ENCODE measurements at regions not wholly inside any gene's neighbourhood (a gene's known extent, or its start where the extent isn't known, plus 50 kb on each side); places are given as distances from the start of the nearest gene placed in this dataset.
A peak's percentile ranks its signal among the peaks of the same experiment; 100 is the strongest.

GRCh38 chr2:17272170-17272569, 246.1 kb downstream of the RAD51AP2 start:
- TF ChIP-seq EZH2 (IDR thresholded peaks at IDR 0.05; ENCODE audit: borderline replicate concordance, insufficient read depth, low read depth, low read length, poor library complexity, severe bottlenecking) (no peak), CTCF (IDR thresholded peaks at IDR 0.05) (no peak)
- CTCF ChIA-PET: no interaction called here
- Histone ChIP-seq H3K27ac (ENCODE audit: low read length in 2 of 2) (no peak overlapping the region), H3K9me3 (ENCODE audit: control extremely low read depth in 1 of 3, control insufficient read depth in 2 of 3, insufficient read depth in 1 of 3, low read length in 2 of 3) (peaks cover 0 to 4% (median 3%) of the 10 kb centered on the region in 3 donors), H3K9ac (ENCODE audit: low read length) (no peak overlapping the region), H3K36me3 (replicated peaks in 1 of 2; ENCODE audit: control extremely low read depth in 1 of 2, control insufficient read depth in 1 of 2, extremely low read depth in 1 of 2, insufficient read depth in 2 of 2, low read length in 1 of 2) (no peaks in the 10 kb centered on the region), H3K4me2 (replicated peaks; ENCODE audit: low read depth, low read length, poor library complexity, severe bottlenecking) (no peak overlapping the region), H3K4me3 (ENCODE audit: control extremely low read depth in 1 of 5, extremely low read depth in 1 of 5, insufficient read depth in 1 of 5, low read depth in 2 of 5, low read length in 4 of 5) (no peak overlapping the region), H4K20me1 (ENCODE audit: control insufficient read depth, insufficient read depth, low read length, poor library complexity, severe bottlenecking) (no peaks in the 10 kb centered on the region), H2AFZ (ENCODE audit: insufficient read depth, low read depth, low read length, poor library complexity, severe bottlenecking) (no peak overlapping the region), H3K79me2 (ENCODE audit: control insufficient read depth, insufficient read depth, low read length) (no peaks in the 10 kb centered on the region), H3K27me3 (replicated peaks in 1 of 4; ENCODE audit: control extremely low read depth in 1 of 4, control insufficient read depth in 3 of 4, insufficient read depth in 4 of 4, low read length in 3 of 4) (no peaks in the 10 kb centered on the region), H3K4me1 (ENCODE audit: control insufficient read depth in 2 of 2, insufficient read depth in 2 of 2, low read length in 2 of 2) (peaks cover 4 to 9% of the 10 kb centered on the region in 2 donors)
- Mint-ChIP-seq H3K4me1 (peaks cover 17% of the 10 kb centered on the region), H3K9me3 (ENCODE audit: insufficient read depth) (peaks cover 3% of the 10 kb centered on the region), H3K4me3 (no peak overlapping the region), H3K27ac (no peak overlapping the region), H3K27me3 (peaks cover 3% of the 10 kb centered on the region)
- POLR2A ChIA-PET: no interaction called here
- intact Hi-C loops (cut with micrococcal nuclease): no loop called here
- DNase-seq (no peak), ATAC-seq (ENCODE audit: low read depth) (no peak)
- no CpG with 5 or more reads among the region's 1 CpG for WGBS (ENCODE audit: insufficient coverage)

- Histone ChIP-seq H3K36me3 (replicated peaks in 1 of 2; ENCODE audit: control extremely low read depth in 1 of 2, control insufficient read depth in 1 of 2, extremely low read depth in 1 of 2, insufficient read depth in 2 of 2, low read length in 1 of 2) (no peaks in the 10 kb centered on the region), H3K9me3 (ENCODE audit: control extremely low read depth in 1 of 3, control insufficient read depth in 2 of 3, insufficient read depth in 1 of 3, low read length in 2 of 3) (peaks cover 0 to 4% (median 3%) of the 10 kb centered on the region in 3 donors), H3K4me2 (replicated peaks; ENCODE audit: low read depth, low read length, poor library complexity, severe bottlenecking) (peak overlapping the region; percentile 16), H3K9ac (ENCODE audit: low read length) (no peak overlapping the region), H3K27me3 (replicated peaks in 1 of 4; ENCODE audit: control extremely low read depth in 1 of 4, control insufficient read depth in 3 of 4, insufficient read depth in 4 of 4, low read length in 3 of 4) (no peaks in the 10 kb centered on the region), H2AFZ (ENCODE audit: insufficient read depth, low read depth, low read length, poor library complexity, severe bottlenecking) (no peak overlapping the region), H3K79me2 (ENCODE audit: control insufficient read depth, insufficient read depth, low read length) (no peaks in the 10 kb centered on the region), H3K4me3 (ENCODE audit: control extremely low read depth in 1 of 5, extremely low read depth in 1 of 5, insufficient read depth in 1 of 5, low read depth in 2 of 5, low read length in 4 of 5) (peak overlapping the region in 2 of 5 experiments; percentile 0 to 2), H4K20me1 (ENCODE audit: control insufficient read depth, insufficient read depth, low read length, poor library complexity, severe bottlenecking) (no peaks in the 10 kb centered on the region), H3K27ac (ENCODE audit: low read length in 2 of 2) (no peak overlapping the region), H3K4me1 (ENCODE audit: control insufficient read depth in 2 of 2, insufficient read depth in 2 of 2, low read length in 2 of 2) (peaks cover 4 to 9% of the 10 kb centered on the region in 2 donors)
- peaks cover 6% of the 10 kb centered on the region for H3K27me3 Mint-ChIP-seq
- CTCF ChIA-PET: no interaction called here
- POLR2A ChIA-PET: no interaction called here
- 100% methylated on average over 3 of the region's 4 CpGs for WGBS (ENCODE audit: insufficient coverage)
- H3K4me3 Mint-ChIP-seq: peak overlapping the region; percentile 20
- no peak for TF ChIP-seq EZH2 (IDR thresholded peaks at IDR 0.05; ENCODE audit: borderline replicate concordance, insufficient read depth, low read depth, low read length, poor library complexity, severe bottlenecking)
- no peak for TF ChIP-seq CTCF (IDR thresholded peaks at IDR 0.05)
- no peak for ATAC-seq (ENCODE audit: low read depth)
- H3K9me3 Mint-ChIP-seq (ENCODE audit: insufficient read depth): peaks cover 2% of the 10 kb centered on the region
- H3K4me1 Mint-ChIP-seq: peaks cover 17% of the 10 kb centered on the region
- H3K27ac Mint-ChIP-seq: no peak overlapping the region
- no peak for DNase-seq
- intact Hi-C loops (cut with micrococcal nuclease): no loop called here
Measured at GRCh38 chr2:17271416-17271815, 246.8 kb downstream of the RAD51AP2 start.
